Osteoblast (primary cell): ENCODE measurements at regions not wholly inside any gene's neighbourhood (a gene's known extent, or its start where the extent isn't known, plus 50 kb on each side); places are given as distances from the start of the nearest gene placed in this dataset.

ENCODE experiments used
- DNase-seq: peaks from one replicate; pipeline ENCODE4 v3.0.0; 2011; ENCODE audit warnings: low spot score, mixed read lengths; ENCODE audit not compliant: insufficient read length; ENCODE audit errors: missing footprints
- H2AFZ ChIP-seq: 2 replicates; pipeline ENCODE4 v1.6.0; 2011; ENCODE audit warnings: mild to moderate bottlenecking, low read length
- H3K27ac ChIP-seq: 2 replicates; pipeline ENCODE4 v1.5.1; 2011; ENCODE audit warnings: mild to moderate bottlenecking, low read depth, low read length, moderate library complexity
- H3K27me3 ChIP-seq: 2 replicates; pipeline ENCODE4 v1.6.0; 2012; ENCODE audit warnings: mild to moderate bottlenecking, control low read depth, inconsistent platforms, low read length, moderate library complexity; ENCODE audit not compliant: insufficient read depth
- H3K36me3 ChIP-seq: 2 replicates; pipeline ENCODE4 v1.5.1; 2011; ENCODE audit warnings: mild to moderate bottlenecking, low read length, control low read depth, moderate library complexity; ENCODE audit not compliant: insufficient read depth
- H3K4me1 ChIP-seq: 2 replicates; pipeline ENCODE4 v1.5.1; 2011; ENCODE audit warnings: mild to moderate bottlenecking, low read length, control low read depth, moderate library complexity; ENCODE audit not compliant: insufficient read depth
- H3K4me2 ChIP-seq: 2 replicates; pipeline ENCODE4 v1.6.0; 2011; ENCODE audit warnings: mild to moderate bottlenecking, low read length; ENCODE audit not compliant: insufficient read depth
- H3K4me3 ChIP-seq: fragments of 200-600 bp; sonication (generic); 3 replicates; pipeline ENCODE4 v1.5.1; 2012; ENCODE audit warnings: mild to moderate bottlenecking, low read length, inconsistent platforms; ENCODE audit not compliant: insufficient read depth
- H3K79me2 ChIP-seq: 2 replicates; pipeline ENCODE4 v1.6.0; 2012; ENCODE audit warnings: mild to moderate bottlenecking, low read length, control low read depth, inconsistent platforms; ENCODE audit not compliant: insufficient read depth
- H3K9me3 ChIP-seq: 2 replicates; pipeline ENCODE4 v1.5.1; 2011; ENCODE audit warnings: low read depth, low read length, control low read depth
- H4K20me1 ChIP-seq: 2 replicates; pipeline ENCODE4 v1.6.0; 2012; ENCODE audit warnings: mild to moderate bottlenecking, low read length, control low read depth; ENCODE audit not compliant: insufficient read depth
- TF ChIP-seq, protein P1 (sequence below): IDR thresholded peaks from 2 replicates; pipeline ENCODE4 v1.5.1; 2011; ENCODE audit warnings: mild to moderate bottlenecking, low read depth, low read length, moderate library complexity; ENCODE audit errors: extremely low read depth

DNA sequence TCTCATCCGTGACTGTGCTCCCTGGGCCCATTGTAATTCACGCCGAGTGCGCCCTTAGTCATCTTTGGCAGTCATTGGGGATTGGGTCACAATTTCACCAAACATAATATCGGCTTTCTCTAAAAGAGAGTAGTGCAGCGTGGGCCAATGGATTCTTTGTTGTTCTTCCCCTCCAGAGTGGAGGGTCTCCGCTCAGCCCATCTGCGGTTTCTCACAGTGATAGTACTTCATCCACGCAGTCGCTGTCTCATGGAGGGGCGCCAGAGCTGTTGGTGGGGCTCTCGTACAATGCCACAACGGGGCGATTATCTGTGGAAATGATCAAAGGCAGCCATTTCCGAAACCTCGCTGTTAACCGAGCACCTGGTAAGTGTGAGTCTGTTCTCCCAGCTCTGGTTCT, 321.8 kb downstream of the SNAPC1 start:
- no peaks in the 10 kb centered on the region for H3K9me3 ChIP-seq
- H3K36me3 ChIP-seq: no peaks in the 10 kb centered on the region
- H4K20me1 ChIP-seq: no peaks in the 10 kb centered on the region
- TF ChIP-seq, protein P1, sequence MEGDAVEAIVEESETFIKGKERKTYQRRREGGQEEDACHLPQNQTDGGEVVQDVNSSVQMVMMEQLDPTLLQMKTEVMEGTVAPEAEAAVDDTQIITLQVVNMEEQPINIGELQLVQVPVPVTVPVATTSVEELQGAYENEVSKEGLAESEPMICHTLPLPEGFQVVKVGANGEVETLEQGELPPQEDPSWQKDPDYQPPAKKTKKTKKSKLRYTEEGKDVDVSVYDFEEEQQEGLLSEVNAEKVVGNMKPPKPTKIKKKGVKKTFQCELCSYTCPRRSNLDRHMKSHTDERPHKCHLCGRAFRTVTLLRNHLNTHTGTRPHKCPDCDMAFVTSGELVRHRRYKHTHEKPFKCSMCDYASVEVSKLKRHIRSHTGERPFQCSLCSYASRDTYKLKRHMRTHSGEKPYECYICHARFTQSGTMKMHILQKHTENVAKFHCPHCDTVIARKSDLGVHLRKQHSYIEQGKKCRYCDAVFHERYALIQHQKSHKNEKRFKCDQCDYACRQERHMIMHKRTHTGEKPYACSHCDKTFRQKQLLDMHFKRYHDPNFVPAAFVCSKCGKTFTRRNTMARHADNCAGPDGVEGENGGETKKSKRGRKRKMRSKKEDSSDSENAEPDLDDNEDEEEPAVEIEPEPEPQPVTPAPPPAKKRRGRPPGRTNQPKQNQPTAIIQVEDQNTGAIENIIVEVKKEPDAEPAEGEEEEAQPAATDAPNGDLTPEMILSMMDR: no peak
- no peak overlapping the region for H3K4me2 ChIP-seq
- H3K27me3 ChIP-seq: no peaks in the 10 kb centered on the region
- H3K79me2 ChIP-seq: no peaks in the 10 kb centered on the region
- no peaks in the 10 kb centered on the region for H3K4me1 ChIP-seq
- no peak for DNase-seq
- no peak overlapping the region for H3K27ac ChIP-seq
- no peak overlapping the region for H3K4me3 ChIP-seq
- H2AFZ ChIP-seq: no peak overlapping the region

- H4K20me1 ChIP-seq: no peaks in the 10 kb centered on the region
- H3K4me3 ChIP-seq: no peak overlapping the region
- H3K79me2 ChIP-seq: no peaks in the 10 kb centered on the region
- H3K4me2 ChIP-seq: no peak overlapping the region
- DNase-seq: no peak
- TF ChIP-seq, protein P1: no peak
- H3K9me3 ChIP-seq: no peaks in the 10 kb centered on the region
- no peak overlapping the region for H3K27ac ChIP-seq
- H2AFZ ChIP-seq: no peak overlapping the region
- no peaks in the 10 kb centered on the region for H3K36me3 ChIP-seq
- no peaks in the 10 kb centered on the region for H3K27me3 ChIP-seq
- H3K4me1 ChIP-seq: no peaks in the 10 kb centered on the region
Measured at GRCh38 chr14:62087191-62087590, 325.0 kb downstream of the SNAPC1 start.

- Histone ChIP-seq H3K4me3 (no peak overlapping the region), H3K9me3 (no peaks in the 10 kb centered on the region), H3K27me3 (no peaks in the 10 kb centered on the region), H3K36me3 (no peaks in the 10 kb centered on the region), H3K4me2 (no peak overlapping the region), H3K4me1 (no peaks in the 10 kb centered on the region), H3K79me2 (no peaks in the 10 kb centered on the region), H2AFZ (no peak overlapping the region), H4K20me1 (no peaks in the 10 kb centered on the region), H3K27ac (no peak overlapping the region)
- TF ChIP-seq, protein P1: no peak
- DNase-seq: no peak
Measured at GRCh38 chr14:62093736-62094135, 331.5 kb downstream of the SNAPC1 start.

DNA sequence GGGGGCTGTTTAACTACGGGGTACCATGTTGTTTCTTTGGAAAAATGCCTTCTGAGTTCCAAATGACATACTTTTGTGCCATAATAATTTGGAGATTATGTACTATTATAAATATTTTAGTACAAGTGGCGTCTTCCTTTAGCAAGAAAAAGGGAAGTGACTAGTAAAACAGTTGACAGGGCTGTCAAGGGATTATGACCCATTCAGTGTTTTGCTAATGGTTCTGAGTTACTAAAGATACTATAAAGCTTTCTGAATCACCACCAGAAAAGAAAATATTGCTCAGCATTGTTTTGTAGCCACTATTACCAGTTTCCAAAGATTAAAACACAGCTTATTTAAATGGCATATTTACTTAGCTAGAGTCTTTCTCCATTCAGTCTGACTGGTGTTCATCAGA, 334.9 kb downstream of the SNAPC1 start:
- Histone ChIP-seq H3K27me3 (no peaks in the 10 kb centered on the region), H3K4me2 (no peak overlapping the region), H3K79me2 (no peaks in the 10 kb centered on the region), H4K20me1 (no peaks in the 10 kb centered on the region), H3K36me3 (no peaks in the 10 kb centered on the region), H3K9me3 (no peaks in the 10 kb centered on the region), H3K4me1 (no peaks in the 10 kb centered on the region), H3K27ac (no peak overlapping the region), H3K4me3 (no peak overlapping the region), H2AFZ (no peak overlapping the region)
- TF ChIP-seq, protein P1: no peak
- DNase-seq: no peak
